Neuronal stem cell (in vitro differentiated cells): ENCODE measurements at regions not wholly inside any gene's neighbourhood (a gene's known extent, or its start where the extent isn't known, plus 50 kb on each side); places are given as distances from the start of the nearest gene placed in this dataset.

Source experiments
- DNase-seq: peaks from one replicate; pipeline ENCODE4 v3.0.0-alpha.2; 2013; ENCODE audit warnings: low spot score
- H2AFZ ChIP-seq: one replicate; pipeline ENCODE4 v1.6.1; 2013; ENCODE audit warnings: mild to moderate bottlenecking, low read length, inconsistent platforms
- H2AK5ac ChIP-seq: 2 replicates; pipeline ENCODE4 v1.6.1; 2013; ENCODE audit warnings: low read depth, mild to moderate bottlenecking, inconsistent platforms, low read length, moderate library complexity, mixed read lengths
- H2BK120ac ChIP-seq: 2 replicates; pipeline ENCODE4 v1.6.1; 2013; ENCODE audit warnings: low read depth, mild to moderate bottlenecking, inconsistent platforms, low read length, moderate library complexity, mixed read lengths
- H2BK12ac ChIP-seq: one replicate; pipeline ENCODE4 v1.6.1; 2013; ENCODE audit warnings: low read length, inconsistent platforms
- H2BK15ac ChIP-seq: 2 replicates; pipeline ENCODE4 v1.6.1; 2013; ENCODE audit warnings: mild to moderate bottlenecking, low read length, inconsistent platforms, mixed read lengths
- H2BK5ac ChIP-seq: one replicate; pipeline ENCODE4 v1.6.1; 2013; ENCODE audit warnings: inconsistent platforms, mild to moderate bottlenecking, low read length, moderate library complexity
- H3K14ac ChIP-seq: one replicate; pipeline ENCODE4 v1.6.1; 2013; ENCODE audit warnings: low read length, inconsistent platforms
- H3K18ac ChIP-seq: 2 replicates; pipeline ENCODE4 v1.6.1; 2013; ENCODE audit warnings: low read length, inconsistent platforms
- H3K23ac ChIP-seq: 2 replicates; pipeline ENCODE4 v1.6.1; 2013; ENCODE audit warnings: low read depth, mild to moderate bottlenecking, mixed read lengths, low read length, inconsistent platforms; ENCODE audit not compliant: poor library complexity
- H3K27ac ChIP-seq: replicated peaks from 3 replicates; pipeline ENCODE4 v1.5.1; 2013; ENCODE audit warnings: low read length, inconsistent platforms
- H3K27me3 ChIP-seq, 3 experiments: 2 replicates each; pipeline ENCODE4 v1.6.1; 2013; ENCODE audit warnings: low read length in 3 of 3, mild to moderate bottlenecking in 2 of 3, inconsistent platforms in 1 of 3, low read depth in 1 of 3, mixed read lengths in 1 of 3, moderate library complexity in 1 of 3; ENCODE audit not compliant: control insufficient read depth in 3 of 3, insufficient read depth in 3 of 3
- H3K36me3 ChIP-seq, 2 donors: replicated peaks in 1 of 2; 2 replicates each; pipeline ENCODE4 v1.6.1; 2013; ENCODE audit warnings: low read length in 2 of 2; ENCODE audit not compliant: control insufficient read depth in 2 of 2, insufficient read depth in 2 of 2
- H3K4ac ChIP-seq: 2 replicates; pipeline ENCODE4 v1.6.1; 2013; ENCODE audit warnings: inconsistent platforms, mild to moderate bottlenecking, low read length, moderate library complexity
- H3K4me1 ChIP-seq, 2 donors: 1 replicate in 1 of 2; 2 replicates in 1 of 2; pipeline ENCODE4 v1.6.1; 2013; ENCODE audit warnings: low read length in 2 of 2, low read depth in 1 of 2; ENCODE audit not compliant: control insufficient read depth in 2 of 2, insufficient read depth in 1 of 2
- H3K4me2 ChIP-seq: one replicate; pipeline ENCODE4 v1.6.1; 2013; ENCODE audit warnings: mild to moderate bottlenecking, low read length, inconsistent platforms; ENCODE audit not compliant: insufficient read depth, poor library complexity, severe bottlenecking
- H3K4me3 ChIP-seq, 2 donors: 2 replicates each; pipeline ENCODE4 v1.5.1; 2013; ENCODE audit warnings: low read length in 2 of 2, mild to moderate bottlenecking in 2 of 2, inconsistent platforms in 1 of 2, moderate library complexity in 1 of 2
- H3K79me1 ChIP-seq: one replicate; pipeline ENCODE4 v1.6.1; 2013; ENCODE audit warnings: low read depth, mild to moderate bottlenecking, inconsistent platforms, low read length, moderate library complexity
- H3K9ac ChIP-seq: one replicate; pipeline ENCODE4 v1.6.1; 2013; ENCODE audit warnings: mild to moderate bottlenecking, low read depth, low read length, inconsistent platforms; ENCODE audit not compliant: poor library complexity
- H3K9me3 ChIP-seq, 2 donors: replicated peaks in 1 of 2; 2 replicates each; pipeline versions ENCODE3 to v1.6.1; 2013; ENCODE audit warnings: low read length in 2 of 2, mild to moderate bottlenecking in 2 of 2, inconsistent platforms in 1 of 2, low read depth in 1 of 2, mixed read lengths in 1 of 2, moderate library complexity in 1 of 2; ENCODE audit not compliant: control insufficient read depth in 2 of 2, insufficient read depth in 1 of 2
- H4K8ac ChIP-seq: one replicate; pipeline ENCODE4 v1.6.1; 2013; ENCODE audit warnings: low read depth, mild to moderate bottlenecking, inconsistent platforms, low read length, moderate library complexity
- H4K91ac ChIP-seq: one replicate; pipeline ENCODE4 v1.6.1; 2013; ENCODE audit warnings: low read length, low read depth, mild to moderate bottlenecking, inconsistent platforms; ENCODE audit not compliant: poor library complexity
- WGBS, 2 donors: extraction: QIAGEN DNeasy Blood & Tissue Kit; methylation state at CpG; one replicate each; pipeline ENCODE4 v1.1.7; 2013; ENCODE audit warnings: missing lambda C conversion rate in 2 of 2, mixed read lengths in 1 of 2; ENCODE audit not compliant: insufficient read length in 2 of 2, insufficient replicate concordance in 1 of 2; ENCODE audit errors: extremely low coverage in 2 of 2; 5-methylcytosine and 5-hydroxymethylcytosine counted together

- H3K79me1 ChIP-seq = no peaks in the 10 kb centered on the region
- H2AFZ ChIP-seq = no peak overlapping the region
- no peak overlapping the region for H3K4ac ChIP-seq
- DNase-seq = no peak
- H3K9me3 ChIP-seq = no peaks in the 10 kb centered on the region
- H3K4me1 ChIP-seq = no peaks in the 10 kb centered on the region
- H4K91ac ChIP-seq = no peak overlapping the region
- no peak overlapping the region for H2BK120ac ChIP-seq
- no CpG with 5 or more reads among the region's 2 CpGs for WGBS, 2 donors
- no peak overlapping the region for H3K4me3 ChIP-seq
- no peak overlapping the region for H4K8ac ChIP-seq
- no peak overlapping the region for H3K18ac ChIP-seq
- H3K14ac ChIP-seq = no peak overlapping the region
- no peak overlapping the region for H3K27ac ChIP-seq
- H3K36me3 ChIP-seq = no peaks in the 10 kb centered on the region
- H3K4me2 ChIP-seq = no peak overlapping the region
- no peak overlapping the region for H2BK15ac ChIP-seq
- no peak overlapping the region for H2AK5ac ChIP-seq
- H3K23ac ChIP-seq = no peak overlapping the region
- H2BK5ac ChIP-seq = no peak overlapping the region
- H2BK12ac ChIP-seq = no peak overlapping the region
- no peak overlapping the region for H3K9ac ChIP-seq
- H3K27me3 ChIP-seq = no peaks in the 10 kb centered on the region
These were observed 87.4 kb upstream of the ITGB1 start for GRCh38 chr10:33045421-33045820.

GRCh38 chr10:33042565-33042964, 84.5 kb upstream of the ITGB1 start:
- no peak overlapping the region for H2AFZ ChIP-seq
- no peak overlapping the region for H4K91ac ChIP-seq
- H2BK5ac ChIP-seq = no peak overlapping the region
- no peak overlapping the region for H2BK120ac ChIP-seq
- no peaks in the 10 kb centered on the region for H3K79me1 ChIP-seq
- H3K36me3 ChIP-seq = no peaks in the 10 kb centered on the region
- H2AK5ac ChIP-seq = no peak overlapping the region
- no peak overlapping the region for H3K4me2 ChIP-seq
- no CpG with 5 or more reads among the region's 2 CpGs for WGBS, 2 donors
- H3K9ac ChIP-seq = no peak overlapping the region
- no peak overlapping the region for H3K18ac ChIP-seq
- no peak overlapping the region for H2BK15ac ChIP-seq
- no peak overlapping the region for H3K4me3 ChIP-seq
- DNase-seq = no peak
- H3K9me3 ChIP-seq = peaks cover 0 to 2% of the 10 kb centered on the region in 2 donors
- H3K27ac ChIP-seq = no peak overlapping the region
- no peaks in the 10 kb centered on the region for H3K27me3 ChIP-seq
- H3K23ac ChIP-seq = no peak overlapping the region
- H2BK12ac ChIP-seq = no peak overlapping the region
- H3K4ac ChIP-seq = no peak overlapping the region
- H4K8ac ChIP-seq = no peak overlapping the region
- no peak overlapping the region for H3K14ac ChIP-seq
- H3K4me1 ChIP-seq = peaks cover 0 to 8% of the 10 kb centered on the region in 2 donors

GRCh38 chr10:33041783-33042437, 83.9 kb upstream of the ITGB1 start:
- H2AFZ ChIP-seq = no peak overlapping the region
- H3K4me2 ChIP-seq = no peak overlapping the region
- DNase-seq = no peak
- no peak overlapping the region for H3K23ac ChIP-seq
- peaks cover 0 to 8% of the 10 kb centered on the region in 2 donors for H3K4me1 ChIP-seq
- H3K36me3 ChIP-seq = no peaks in the 10 kb centered on the region
- H3K79me1 ChIP-seq = no peaks in the 10 kb centered on the region
- H3K14ac ChIP-seq = no peak overlapping the region
- no peak overlapping the region for H2BK120ac ChIP-seq
- H3K4ac ChIP-seq = no peak overlapping the region
- WGBS, 2 donors = no CpG with 5 or more reads among the region's 3 CpGs
- no peak overlapping the region for H3K18ac ChIP-seq
- no peaks in the 10 kb centered on the region for H3K27me3 ChIP-seq
- no peak overlapping the region for H2BK15ac ChIP-seq
- H3K4me3 ChIP-seq = no peak overlapping the region
- H4K8ac ChIP-seq = no peak overlapping the region
- H3K27ac ChIP-seq = no peak overlapping the region
- H2AK5ac ChIP-seq = no peak overlapping the region
- no peak overlapping the region for H3K9ac ChIP-seq
- no peak overlapping the region for H2BK12ac ChIP-seq
- no peak overlapping the region for H2BK5ac ChIP-seq
- peaks cover under 1 to 9% of the 10 kb centered on the region in 2 donors for H3K9me3 ChIP-seq
- no peak overlapping the region for H4K91ac ChIP-seq

- H3K36me3 ChIP-seq = no peaks in the 10 kb centered on the region
- no peak overlapping the region for H3K18ac ChIP-seq
- H3K4me2 ChIP-seq = no peak overlapping the region
- no peak overlapping the region for H3K4ac ChIP-seq
- no peaks in the 10 kb centered on the region for H3K27me3 ChIP-seq
- H2BK12ac ChIP-seq = no peak overlapping the region
- no peak overlapping the region for H2AK5ac ChIP-seq
- no peak overlapping the region for H3K9ac ChIP-seq
- no peak overlapping the region for H2BK120ac ChIP-seq
- H2AFZ ChIP-seq = no peak overlapping the region
- no peak overlapping the region for H4K8ac ChIP-seq
- H2BK5ac ChIP-seq = no peak overlapping the region
- H2BK15ac ChIP-seq = no peak overlapping the region
- no peak overlapping the region for H3K4me3 ChIP-seq
- H3K23ac ChIP-seq = no peak overlapping the region
- no peaks in the 10 kb centered on the region for H3K79me1 ChIP-seq
- DNase-seq = no peak
- no peak overlapping the region for H3K27ac ChIP-seq
- peaks cover 2 to 9% of the 10 kb centered on the region in 2 donors for H3K9me3 ChIP-seq
- H3K4me1 ChIP-seq = peaks cover 0 to 8% of the 10 kb centered on the region in 2 donors
- WGBS, 2 donors = no CpG with 5 or more reads among the region's 1 CpG
- no peak overlapping the region for H3K14ac ChIP-seq
- H4K91ac ChIP-seq = no peak overlapping the region
These were observed 82.4 kb upstream of the ITGB1 start for GRCh38 chr10:33040436-33040835.
